SK-N-SH treated with all-trans-retinoic acid at 6 μM for 48 hours (cell line): ENCODE measurements at regions not wholly inside any gene's neighbourhood (a gene's known extent, or its start where the extent isn't known, plus 50 kb on each side); places are given as distances from the start of the nearest gene placed in this dataset.

Experiments used
- ATAC-seq: fragments of 200-7000 bp; cut with Tn5 transposase; 3 replicates; pipeline ENCODE4 v1.9.1; 2020; ENCODE audit warnings: mild to moderate bottlenecking, moderate library complexity
- ARNTL ChIP-seq: fragments of 450-650 bp; formaldehyde crosslinking; IDR thresholded peaks from 2 replicates; pipeline ENCODE4 v1.5.0; 2020; ENCODE audit warnings: low read depth, mild to moderate bottlenecking, moderate library complexity, borderline replicate concordance
- BACH2 ChIP-seq: fragments of 250-450 bp; sonication (Bioruptor Pico); IDR thresholded peaks from 2 replicates; pipeline ENCODE4 v1.9.0; 2021; ENCODE audit warnings: mild to moderate bottlenecking, borderline replicate concordance
- CREB5 ChIP-seq: fragments of 250-450 bp; sonication (Bioruptor Pico); IDR thresholded peaks from 2 replicates; pipeline ENCODE4 v1.5.1; 2020; ENCODE audit warnings: low read depth, mild to moderate bottlenecking, moderate library complexity
- CSDC2 ChIP-seq: fragments of 250-450 bp; sonication (Bioruptor Pico); IDR thresholded peaks from 2 replicates; pipeline ENCODE4 v1.5.0; 2020; ENCODE audit warnings: mild to moderate bottlenecking, moderate library complexity
- CSRNP3 ChIP-seq: fragments of 250-450 bp; sonication (Bioruptor Pico); IDR thresholded peaks from 2 replicates; pipeline ENCODE4 v1.5.1; 2021; ENCODE audit warnings: mild to moderate bottlenecking, moderate library complexity
- ESRRG ChIP-seq: fragments of 250-450 bp; sonication (Bioruptor Pico); IDR thresholded peaks from 2 replicates; pipeline ENCODE4 v1.6.1; 2021; ENCODE audit warnings: mild to moderate bottlenecking
- GLIS3 ChIP-seq: fragments of 250-450 bp; sonication (Bioruptor Pico); IDR thresholded peaks from 2 replicates; pipeline ENCODE4 v1.5.0; 2020; ENCODE audit warnings: mild to moderate bottlenecking, moderate library complexity
- ISL1 ChIP-seq: fragments of 250-450 bp; sonication (Bioruptor Pico); IDR thresholded peaks from 2 replicates; pipeline ENCODE4 v2.1.2; 2022; ENCODE audit warnings: mild to moderate bottlenecking, moderate library complexity
- OSR1 ChIP-seq: fragments of 250-450 bp; sonication (Bioruptor Pico); IDR thresholded peaks from 2 replicates; pipeline ENCODE4 v1.8.0; 2022; ENCODE audit warnings: moderate library complexity, mild to moderate bottlenecking, inconsistent platforms
- PATZ1 ChIP-seq: fragments of 250-450 bp; sonication (Bioruptor Pico); IDR thresholded peaks from 2 replicates; pipeline ENCODE4 v1.8.0; 2020; ENCODE audit warnings: mild to moderate bottlenecking, moderate library complexity, borderline replicate concordance
- POU6F1 ChIP-seq: fragments of 250-450 bp; sonication (Bioruptor Pico); IDR thresholded peaks from 2 replicates; pipeline ENCODE4 v1.8.0; 2021; ENCODE audit warnings: low read depth, mild to moderate bottlenecking, moderate library complexity, borderline replicate concordance
- PPARA ChIP-seq: fragments of 250-450 bp; sonication (Bioruptor Pico); IDR thresholded peaks from 2 replicates; pipeline ENCODE4 v1.5.0; 2020; ENCODE audit warnings: mild to moderate bottlenecking, borderline replicate concordance
- RARB ChIP-seq: fragments of 250-450 bp; sonication (Bioruptor Pico); IDR thresholded peaks from 2 replicates; pipeline ENCODE4 v1.8.0; 2021; ENCODE audit warnings: mild to moderate bottlenecking, moderate library complexity
- SNAI2 ChIP-seq: fragments of 250-450 bp; sonication (Bioruptor Pico); IDR thresholded peaks from 2 replicates; pipeline ENCODE4 v1.5.0; 2020; ENCODE audit warnings: mild to moderate bottlenecking, moderate library complexity
- TCF4 ChIP-seq: fragments of 250-450 bp; sonication (Bioruptor Pico); IDR thresholded peaks from 2 replicates; pipeline ENCODE4 v1.8.0; 2021; ENCODE audit warnings: mild to moderate bottlenecking, moderate library complexity, borderline replicate concordance
- TOX ChIP-seq: fragments of 250-450 bp; sonication (Bioruptor Pico); IDR thresholded peaks from 2 replicates; pipeline ENCODE4 v1.8.0; 2021; ENCODE audit warnings: mild to moderate bottlenecking, moderate library complexity, borderline replicate concordance
- TSHZ2 ChIP-seq: fragments of 250-450 bp; sonication (Bioruptor Pico); IDR thresholded peaks from 2 replicates; pipeline ENCODE4 v1.5.0; 2020; ENCODE audit warnings: mild to moderate bottlenecking, moderate library complexity
- ZC3H10 ChIP-seq: fragments of 250-450 bp; sonication (Bioruptor Pico); IDR thresholded peaks from 2 replicates; pipeline ENCODE4 v1.5.1; 2021; ENCODE audit warnings: mild to moderate bottlenecking, moderate library complexity
- ZFP3 ChIP-seq: fragments of 250-450 bp; sonication (Bioruptor Pico); IDR thresholded peaks from 2 replicates; pipeline ENCODE4 v1.5.0; 2020; ENCODE audit warnings: mild to moderate bottlenecking, moderate library complexity
- ZFP30 ChIP-seq: fragments of 450-650 bp; formaldehyde crosslinking; IDR thresholded peaks from 2 replicates; pipeline ENCODE4 v1.5.0; 2022; ENCODE audit warnings: mild to moderate bottlenecking, moderate library complexity
- ZNF565 ChIP-seq: fragments of 450-650 bp; formaldehyde crosslinking; conservative IDR thresholded peaks from 2 replicates; pipeline ENCODE4 v1.5.0; 2020; ENCODE audit warnings: low read depth, mild to moderate bottlenecking, moderate library complexity
- ZNF70 ChIP-seq: fragments of 450-650 bp; formaldehyde crosslinking; IDR thresholded peaks from 2 replicates; pipeline ENCODE4 v1.5.0; 2020; ENCODE audit warnings: mild to moderate bottlenecking, moderate library complexity
- ZNF8 ChIP-seq: fragments of 450-650 bp; formaldehyde crosslinking; IDR thresholded peaks from 2 replicates; pipeline ENCODE4 v1.5.0; 2020; ENCODE audit warnings: mild to moderate bottlenecking, moderate library complexity

GRCh38 chr1:234997896-234998741, 130.5 kb downstream of the TOMM20 start:
- TF ChIP-seq RARB (CRISPR knock-in tag) (no peak), ZFP3 (CRISPR knock-in tag) (peak; percentile 11; the same call in 1 of the 2 replicates)
- ATAC-seq, result peak; percentile 36

- TF ChIP-seq CREB5 (CRISPR knock-in tag), result no peak
- no peak for TF ChIP-seq ZFP30 (CRISPR knock-in tag)
- TF ChIP-seq TCF4 (CRISPR knock-in tag), result no peak
- TF ChIP-seq PATZ1 (CRISPR knock-in tag), result peak; percentile 43; the same call in 1 of the 2 replicates
- no peak for TF ChIP-seq BACH2 (CRISPR knock-in tag)
- no peak for TF ChIP-seq TSHZ2 (CRISPR knock-in tag)
- TF ChIP-seq GLIS3 (CRISPR knock-in tag), result no peak
- TF ChIP-seq CSDC2, result peak; percentile 47; the same call in 1 of the 2 replicates
- TF ChIP-seq CSRNP3 (CRISPR knock-in tag), result no peak
- TF ChIP-seq OSR1 (CRISPR knock-in tag), result no peak
- TF ChIP-seq ARNTL (CRISPR knock-in tag), result no peak
- TF ChIP-seq TOX (CRISPR knock-in tag), result peak; percentile 46; the same call in 1 of the 2 replicates
- TF ChIP-seq ZNF70 (CRISPR knock-in tag), result no peak
- TF ChIP-seq RARB (CRISPR knock-in tag), result no peak; the same call in 1 of the 2 replicates
- TF ChIP-seq ESRRG (CRISPR knock-in tag), result no peak
- no peak for TF ChIP-seq SNAI2 (CRISPR knock-in tag)
- TF ChIP-seq ISL1 (CRISPR knock-in tag), result no peak
- peak; percentile 42 for TF ChIP-seq ZFP3 (CRISPR knock-in tag)
- no peak for TF ChIP-seq ZNF565 (CRISPR knock-in tag)
- peak; percentile 77; the same call in 1 of the 2 replicates for TF ChIP-seq POU6F1 (CRISPR knock-in tag)
- TF ChIP-seq ZC3H10 (CRISPR knock-in tag), result peak; percentile 7; the same call in 1 of the 2 replicates
- no peak for TF ChIP-seq PPARA
- no peak for TF ChIP-seq ZNF8 (CRISPR knock-in tag)
- TF ChIP-seq, all 23 proteins: peak for 6
- peak; percentile 93 for ATAC-seq
Measured at GRCh38 chr1:234997201-234997895, 131.3 kb downstream of the TOMM20 start.
